Pancreas (tissue), 10 donors: ENCODE measurements at regions not wholly inside any gene's neighbourhood (a gene's known extent, or its start where the extent isn't known, plus 50 kb on each side); places are given as distances from the start of the nearest gene placed in this dataset.

Source experiments
- ATAC-seq, 4 donors: fragments of 200-7000 bp; cut with Tn5 transposase; one replicate each; pipeline versions ENCODE4 v1.8.0 to v1.9.1; 2020; ENCODE audit warnings: mild to moderate bottlenecking in 4 of 4, moderate library complexity in 4 of 4
- DNase-seq, 6 donors: peaks; one replicate each; pipeline ENCODE4 v3.0.0-alpha.2; 2020
- FAIRE-seq: peaks from 2 replicates; lab custom pipeline; 2012; peaks lifted over from hg19 to GRCh38; lab: Jason Lieb, UNC
- H3K27ac ChIP-seq, 4 donors: fragments of 200-600 bp; sonication (generic); 1 replicate in 3 of 4; 2 replicates in 1 of 4; pipeline versions ENCODE4 v1.5.0 to v1.8.0; 2020
- H3K27me3 ChIP-seq, 4 donors: fragments of 200-600 bp; one replicate each; pipeline ENCODE4 v1.8.0; 2021
- H3K36me3 ChIP-seq, 3 donors: fragments of 200-600 bp; sonication (generic) in 1 of 3; one replicate each; pipeline versions ENCODE4 v1.5.0 to v1.8.0; 2020 to 2021
- H3K4me1 ChIP-seq, 3 donors: fragments of 200-600 bp; one replicate each; pipeline ENCODE4 v1.8.0; 2021
- H3K4me3 ChIP-seq, 4 donors: fragments of 200-600 bp; sonication (generic) in 2 of 4; one replicate each; pipeline versions ENCODE4 v1.5.0 to v1.8.0; 2020 to 2021
- H3K9me3 ChIP-seq, 4 donors: fragments of 200-600 bp; one replicate each; pipeline ENCODE4 v1.8.0; 2021
- WGBS, 2 donors: extraction: QIAGEN DNeasy Blood & Tissue Kit; methylation state at CpG; one replicate each; pipeline ENCODE4 v1.1.7; 2013; 5-methylcytosine and 5-hydroxymethylcytosine counted together
- intact Hi-C, 3 donors: fragments of 100-400 bp; cut with DNase I; formaldehyde crosslinking; loops; one replicate each; pipeline versions ENCODE4 v1.11.1 to v1.14.2; 2022
- TF ChIP-seq, protein P1 (sequence below), 4 donors: fragments of 200-600 bp; sonication (generic) in 3 of 4; IDR thresholded peaks; one replicate each; pipeline versions ENCODE4 v1.5.0 to v1.8.0; 2021; ENCODE audit warnings: antibody characterized with exemption in 4 of 4
- donor health status: healthy with polysubstance abuse.
- donor health status: DM: no; HTN: no; CAD: no; lungs with moderate emphysema.
- donor health status: DM: no; HTN: no; CAD: no.
- donor health status: control.
- donor health status: control.
- donor health status: Bipolar disorder and iron deficiency.
- donor health status: DM: yes; HTN: yes; CAD: no.
- donor health status: DM: no; HTN: no; CAD: no.
- donor health status: DM: no; HTN: no; CAD: no.
- donor health status: DM: yes; HTN: yes; CAD: no.

DNA sequence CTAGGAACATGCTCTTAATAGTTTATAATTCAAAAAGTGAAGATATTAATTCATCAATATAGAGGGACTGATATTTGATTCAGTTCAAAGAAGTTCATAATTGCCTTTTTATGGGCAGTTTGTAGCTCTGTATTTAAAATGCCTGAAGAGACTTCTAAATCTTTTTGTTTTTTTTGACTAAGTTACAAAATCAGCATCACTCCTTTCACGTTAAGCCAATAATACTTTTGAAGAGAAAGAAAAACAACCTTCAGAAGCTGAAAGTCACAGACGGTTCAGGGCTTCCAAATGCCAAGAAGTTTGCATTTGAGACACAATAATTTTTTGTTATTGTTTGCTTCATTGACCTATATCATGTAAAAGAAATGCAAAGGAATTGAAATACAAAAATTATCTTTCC is 394.6 kb upstream of the NR2F2 start:
- WGBS, 2 donors: 57 to 78% methylated on average over 2 of the region's 2 CpGs
- no peaks in the 10 kb centered on the region for H3K4me1 ChIP-seq
- ATAC-seq (no peak), FAIRE-seq (no peak), DNase-seq (no peak)
- TF ChIP-seq, protein P1, sequence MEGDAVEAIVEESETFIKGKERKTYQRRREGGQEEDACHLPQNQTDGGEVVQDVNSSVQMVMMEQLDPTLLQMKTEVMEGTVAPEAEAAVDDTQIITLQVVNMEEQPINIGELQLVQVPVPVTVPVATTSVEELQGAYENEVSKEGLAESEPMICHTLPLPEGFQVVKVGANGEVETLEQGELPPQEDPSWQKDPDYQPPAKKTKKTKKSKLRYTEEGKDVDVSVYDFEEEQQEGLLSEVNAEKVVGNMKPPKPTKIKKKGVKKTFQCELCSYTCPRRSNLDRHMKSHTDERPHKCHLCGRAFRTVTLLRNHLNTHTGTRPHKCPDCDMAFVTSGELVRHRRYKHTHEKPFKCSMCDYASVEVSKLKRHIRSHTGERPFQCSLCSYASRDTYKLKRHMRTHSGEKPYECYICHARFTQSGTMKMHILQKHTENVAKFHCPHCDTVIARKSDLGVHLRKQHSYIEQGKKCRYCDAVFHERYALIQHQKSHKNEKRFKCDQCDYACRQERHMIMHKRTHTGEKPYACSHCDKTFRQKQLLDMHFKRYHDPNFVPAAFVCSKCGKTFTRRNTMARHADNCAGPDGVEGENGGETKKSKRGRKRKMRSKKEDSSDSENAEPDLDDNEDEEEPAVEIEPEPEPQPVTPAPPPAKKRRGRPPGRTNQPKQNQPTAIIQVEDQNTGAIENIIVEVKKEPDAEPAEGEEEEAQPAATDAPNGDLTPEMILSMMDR (IDR thresholded peaks at IDR 0.05): no peak
- H3K4me3 ChIP-seq: no peak overlapping the region
- H3K27ac ChIP-seq: no peak overlapping the region
- intact Hi-C loops: no loop called here
- no peaks in the 10 kb centered on the region for H3K36me3 ChIP-seq
- H3K27me3 ChIP-seq: no peaks in the 10 kb centered on the region
- H3K9me3 ChIP-seq: no peaks in the 10 kb centered on the region

DNA sequence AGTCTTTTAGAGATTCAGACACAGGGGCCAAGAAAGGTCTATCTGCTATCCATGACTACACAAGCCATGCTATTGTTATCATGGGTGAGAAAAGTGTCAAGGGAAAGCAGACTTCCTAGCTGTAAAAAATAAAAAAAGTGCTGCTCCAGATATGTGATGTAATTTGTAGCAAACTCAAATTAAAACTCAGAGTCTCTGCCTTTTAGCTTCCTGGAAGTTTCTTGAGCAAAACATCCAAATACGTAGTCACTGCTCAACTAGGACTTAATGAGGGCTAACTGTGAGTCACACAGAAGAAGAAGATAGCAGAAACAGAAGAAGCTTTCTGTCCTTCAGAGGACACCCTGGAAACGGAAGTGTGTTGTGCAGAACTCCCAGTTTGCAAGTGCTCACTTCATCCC is 393.4 kb upstream of the NR2F2 start:
- DNase-seq (no peak), ATAC-seq (no peak), FAIRE-seq (no peak)
- no peak overlapping the region for H3K27ac ChIP-seq
- TF ChIP-seq, protein P1 (IDR thresholded peaks at IDR 0.05): no peak
- intact Hi-C loops: no loop called here
- H3K4me3 ChIP-seq: no peak overlapping the region
- H3K4me1 ChIP-seq: no peaks in the 10 kb centered on the region
- H3K27me3 ChIP-seq: no peaks in the 10 kb centered on the region
- no peaks in the 10 kb centered on the region for H3K9me3 ChIP-seq
- WGBS, 2 donors: 71 to 79% methylated on average over 2 of the region's 2 CpGs
- no peaks in the 10 kb centered on the region for H3K36me3 ChIP-seq

DNA sequence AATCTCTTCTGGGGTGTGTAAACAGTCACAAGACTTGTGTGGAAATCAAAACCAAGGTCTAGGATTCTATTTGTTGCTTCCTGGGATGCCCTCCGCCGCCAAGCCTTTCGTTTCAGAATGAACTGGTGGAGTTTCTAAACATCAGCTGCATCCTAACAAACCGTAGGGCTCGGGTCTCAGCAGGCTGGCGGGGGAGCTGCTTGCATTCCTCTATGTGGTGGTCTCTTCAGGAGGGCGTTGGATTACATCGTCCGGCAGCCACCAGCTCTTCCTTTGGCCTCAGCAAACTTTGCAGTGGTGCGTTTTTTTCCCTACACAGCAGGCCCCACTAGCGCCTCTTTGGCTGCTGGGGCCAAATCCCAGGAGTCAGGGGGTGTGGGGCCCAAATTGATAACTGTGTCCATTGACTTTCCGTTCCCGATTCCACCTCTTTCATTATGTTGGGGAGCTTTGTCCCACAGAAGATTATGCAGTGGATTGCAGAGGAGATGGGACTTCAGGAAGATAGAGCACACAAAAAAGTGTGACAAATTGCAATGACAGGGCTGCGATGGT is 390.0 kb upstream of the NR2F2 start:
- Histone ChIP-seq H3K4me3 (no peak overlapping the region), H3K36me3 (no peaks in the 10 kb centered on the region), H3K27me3 (no peaks in the 10 kb centered on the region), H3K9me3 (no peaks in the 10 kb centered on the region), H3K27ac (no peak overlapping the region), H3K4me1 (no peaks in the 10 kb centered on the region)
- intact Hi-C loops: no loop called here
- ATAC-seq (no peak), DNase-seq (no peak), FAIRE-seq (no peak)
- TF ChIP-seq, protein P1 (IDR thresholded peaks at IDR 0.05): no peak
- 78 to 81% methylated on average over 14 of the region's 14 CpGs for WGBS, 2 donors

DNA sequence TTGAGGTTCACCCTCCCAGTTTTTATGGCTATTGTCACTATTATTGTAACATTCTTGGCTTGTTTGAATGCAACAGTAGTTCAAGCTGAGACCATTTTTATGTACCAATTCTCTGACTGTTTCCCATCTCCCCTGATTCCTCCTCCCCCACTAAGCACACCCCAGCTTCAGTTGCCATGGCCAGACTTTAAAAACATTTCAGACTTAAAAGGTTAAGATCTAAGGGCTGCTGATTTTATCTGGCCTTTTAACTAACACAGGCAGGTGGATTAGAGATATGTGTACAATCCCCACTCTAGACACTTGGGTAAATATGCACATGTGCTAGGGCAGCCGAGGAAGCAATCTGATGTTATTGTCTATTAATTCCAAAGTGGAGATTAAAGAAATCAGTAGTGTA is 386.3 kb upstream of the NR2F2 start:
- 23 to 33% methylated on average over 1 of the region's 1 CpG for WGBS, 2 donors
- FAIRE-seq (no peak), DNase-seq (no peak), ATAC-seq (no peak)
- no peaks in the 10 kb centered on the region for H3K27me3 ChIP-seq
- no peaks in the 10 kb centered on the region for H3K9me3 ChIP-seq
- intact Hi-C loops: no loop called here
- no peaks in the 10 kb centered on the region for H3K36me3 ChIP-seq
- TF ChIP-seq, protein P1 (IDR thresholded peaks at IDR 0.05): no peak
- H3K27ac ChIP-seq: no peak overlapping the region
- no peaks in the 10 kb centered on the region for H3K4me1 ChIP-seq
- H3K4me3 ChIP-seq: no peak overlapping the region

DNA sequence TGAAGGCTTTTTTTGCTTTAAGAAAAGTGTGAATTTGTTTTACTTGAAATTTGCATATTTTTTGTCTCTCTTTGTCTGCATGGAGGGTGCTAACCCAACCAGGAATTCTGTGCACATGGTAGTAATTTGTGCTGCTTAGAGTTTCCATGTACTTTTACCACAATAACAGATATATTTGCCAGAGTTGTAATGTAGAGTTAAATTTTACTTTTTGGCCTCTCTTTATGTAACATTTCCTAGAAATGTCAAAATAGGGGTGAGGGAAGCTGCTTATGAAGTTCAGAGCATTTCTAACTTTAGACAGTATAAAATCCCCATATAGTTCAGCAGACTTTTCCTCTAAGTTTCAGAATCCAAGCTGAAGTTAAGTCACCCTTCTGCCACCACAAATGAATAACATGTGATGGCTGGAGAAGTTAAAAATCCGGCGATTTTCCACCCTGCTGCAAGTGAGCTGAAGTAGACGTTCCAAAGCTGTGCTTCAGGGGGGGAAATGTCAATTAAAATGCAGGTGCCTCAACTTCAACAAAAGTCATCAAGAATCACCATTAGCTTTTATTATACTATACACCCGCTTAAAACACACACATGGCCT is 385.7 kb upstream of the NR2F2 start:
- no peaks in the 10 kb centered on the region for H3K9me3 ChIP-seq
- intact Hi-C loops: no loop called here
- WGBS, 2 donors: 72 to 81% methylated on average over 4 of the region's 4 CpGs

More for the DNA sequence above, 385.7 kb upstream of the NR2F2 start:
- Histone ChIP-seq H3K4me3 (no peak overlapping the region), H3K27ac (no peak overlapping the region), H3K36me3 (no peaks in the 10 kb centered on the region), H3K4me1 (no peaks in the 10 kb centered on the region), H3K27me3 (no peaks in the 10 kb centered on the region)
- FAIRE-seq (no peak), ATAC-seq (no peak), DNase-seq (no peak)
- TF ChIP-seq, protein P1 (IDR thresholded peaks at IDR 0.05): no peak
